GM12878 (cell line): ENCODE measurements at regions not wholly inside any gene's neighbourhood (a gene's known extent, or its start where the extent isn't known, plus 50 kb on each side); places are given as distances from the start of the nearest gene placed in this dataset.

Source experiments
- ATAC-seq: fragments of 200-7000 bp; cut with Tn5 transposase; 3 replicates; pipeline ENCODE4 v1.9.1; 2020; ENCODE audit warnings: mild to moderate bottlenecking, moderate library complexity
- BruUV-seq: library from RNA; stranded (reverse); fragments of 400-500 nt; replicated peaks from 2 replicates; lab custom pipeline; 2021; lab: Mats Ljungman, UMichigan
- CTCF ChIA-PET: fragments of 300-600 bp; sonication (Branson Sonifier 250); formaldehyde crosslinking; extraction: SDS; loops from one replicate; lab custom pipeline; 2021; ENCODE audit warnings: inconsistent platforms; lab: Yijun Ruan, JAX
- POLR2A ChIA-PET: fragments of 350-600 bp; formaldehyde crosslinking; extraction: SDS; loops from one replicate; lab custom pipeline; 2021; ENCODE audit warnings: inconsistent platforms; lab: Charles Lee
- RAD21 ChIA-PET: fragments of 300-600 bp; sonication (Branson Sonifier 250); formaldehyde crosslinking; loops from one replicate; lab custom pipeline; 2023; ENCODE audit warnings: antibody characterized with exemption; ENCODE audit not compliant: unreplicated experiment; lab: Charles Lee
- SMC1A ChIA-PET: fragments of 300-600 bp; sonication (Branson Sonifier 250); formaldehyde crosslinking; loops from one replicate; lab custom pipeline; 2023; ENCODE audit not compliant: unreplicated experiment, uncharacterized antibody; lab: Charles Lee
- DNase-seq: peaks from one replicate; pipeline ENCODE4 v3.0.0-alpha.2; 2011; ENCODE audit warnings: low read depth, low spot score
- FAIRE-seq: peaks from 3 replicates; lab custom pipeline; 2011; peaks lifted over from hg19 to GRCh38; lab: Jason Lieb, UNC
- H2AFZ ChIP-seq: 2 replicates; pipeline ENCODE4 v1.6.0; 2011; ENCODE audit warnings: low read depth, low read length, control low read depth; ENCODE audit not compliant: control insufficient read depth
- H3K27ac ChIP-seq: 2 replicates; pipeline ENCODE4 v1.5.1; 2011; ENCODE audit warnings: control low read depth; ENCODE audit not compliant: control insufficient read depth, insufficient read depth
- H3K27me3 ChIP-seq, 2 experiments: replicated peaks in 1 of 2; 2 replicates each; pipeline versions ENCODE4 v1.6.0 to v1.6.1; 2011; ENCODE audit warnings: low read length in 1 of 2; ENCODE audit not compliant: control insufficient read depth in 2 of 2, insufficient read depth in 2 of 2
- H3K36me3 ChIP-seq, 2 experiments: 2 replicates each; pipeline ENCODE4 v1.5.1; 2011; ENCODE audit warnings: low read length in 1 of 2; ENCODE audit not compliant: control insufficient read depth in 2 of 2, insufficient read depth in 2 of 2
- H3K4me1 ChIP-seq: 2 replicates; pipeline ENCODE4 v1.6.1; 2011; ENCODE audit warnings: mild to moderate bottlenecking, low read length, moderate library complexity, mixed read lengths; ENCODE audit not compliant: control insufficient read depth, insufficient read depth
- H3K4me2 ChIP-seq: 2 replicates; pipeline ENCODE4 v1.6.0; 2011; ENCODE audit warnings: control low read depth; ENCODE audit not compliant: control insufficient read depth, insufficient read depth
- H3K4me3 ChIP-seq: fragments of 200-600 bp; sonication (generic); 2 replicates; pipeline ENCODE4 v1.5.1; 2016
- H3K79me2 ChIP-seq: 2 replicates; pipeline ENCODE4 v1.6.0; 2011; ENCODE audit warnings: low read length; ENCODE audit not compliant: control insufficient read depth, insufficient read depth
- H3K9ac ChIP-seq: 2 replicates; pipeline ENCODE4 v1.8.0; 2011; ENCODE audit warnings: low read length, control low read depth, mixed read lengths; ENCODE audit not compliant: control insufficient read depth, insufficient read depth
- H3K9me3 ChIP-seq: replicated peaks from 3 replicates; pipeline ENCODE4 v1.5.1; 2011; ENCODE audit warnings: mild to moderate bottlenecking, low read length; ENCODE audit not compliant: control insufficient read depth, insufficient read depth
- H4K20me1 ChIP-seq: 2 replicates; pipeline ENCODE4 v1.6.0; 2011; ENCODE audit not compliant: control insufficient read depth, insufficient read depth
- FOXK2 ChIP-seq: fragments of 450-650 bp; IDR thresholded peaks from 2 replicates; pipeline ENCODE4 v1.6.1; 2017; ENCODE audit warnings: mild to moderate bottlenecking, moderate library complexity
- GABPA ChIP-seq: IDR thresholded peaks from 2 replicates; pipeline ENCODE4 v1.6.1; 2014; ENCODE audit warnings: antibody characterized with exemption, low read depth, mild to moderate bottlenecking, inconsistent platforms
- JUND ChIP-seq: IDR thresholded peaks from 2 replicates; pipeline ENCODE4 v1.6.1; 2012; ENCODE audit warnings: low read depth, mild to moderate bottlenecking, low read length, improper control_type of control experiment, moderate library complexity
- NFIC ChIP-seq: IDR thresholded peaks from 2 replicates; pipeline ENCODE4 v1.6.1; 2012; ENCODE audit warnings: low read depth, mild to moderate bottlenecking, inconsistent platforms, low read length, moderate library complexity
- NR2C1 ChIP-seq: fragments of 450-650 bp; IDR thresholded peaks from 2 replicates; pipeline ENCODE4 v1.6.1; 2017; ENCODE audit warnings: antibody characterized with exemption, mild to moderate bottlenecking, moderate library complexity
- SUPT20H ChIP-seq: IDR thresholded peaks from 2 replicates; pipeline ENCODE4 v1.6.1; 2011; ENCODE audit warnings: low read depth, mild to moderate bottlenecking, low read length, moderate library complexity, borderline replicate concordance; ENCODE audit not compliant: control insufficient read depth
- ZNF207 ChIP-seq: fragments of 450-650 bp; IDR thresholded peaks from 2 replicates; pipeline ENCODE4 v1.6.1; 2014; ENCODE audit warnings: antibody characterized with exemption, mild to moderate bottlenecking, borderline replicate concordance
- WGBS: methylation state at CpG from one replicate; pipeline ENCODE4 v1.1.6; 2016; ENCODE audit warnings: low lambda C conversion rate; ENCODE audit not compliant: insufficient replicate concordance, insufficient coverage; ENCODE audit errors: missing lambda C conversion rate; 5-methylcytosine and 5-hydroxymethylcytosine counted together
- in situ Hi-C: fragments of 300-500 bp; cut with MboI; formaldehyde crosslinking; loops from 9 replicates; pipeline ENCODE4 v1.14.3; 2018; ENCODE audit warnings: mixed read lengths
- intact Hi-C: fragments of 100-400 bp; cut with micrococcal nuclease; formaldehyde crosslinking; loops from one replicate; pipeline ENCODE4 v1.14.2; 2022; ENCODE audit not compliant: unreplicated experiment
- TF ChIP-seq, protein P1 (sequence below): fragments of 450-650 bp; IDR thresholded peaks from 2 replicates; pipeline ENCODE4 v1.6.1; 2018; ENCODE audit warnings: borderline replicate concordance, mild to moderate bottlenecking; ENCODE audit not compliant: partially characterized antibody
- TF ChIP-seq, protein P2 (sequence below): fragments of 450-650 bp; formaldehyde crosslinking; IDR thresholded peaks from 2 replicates; pipeline ENCODE4 v1.4.0; 2020; ENCODE audit warnings: mild to moderate bottlenecking, moderate library complexity

DNA sequence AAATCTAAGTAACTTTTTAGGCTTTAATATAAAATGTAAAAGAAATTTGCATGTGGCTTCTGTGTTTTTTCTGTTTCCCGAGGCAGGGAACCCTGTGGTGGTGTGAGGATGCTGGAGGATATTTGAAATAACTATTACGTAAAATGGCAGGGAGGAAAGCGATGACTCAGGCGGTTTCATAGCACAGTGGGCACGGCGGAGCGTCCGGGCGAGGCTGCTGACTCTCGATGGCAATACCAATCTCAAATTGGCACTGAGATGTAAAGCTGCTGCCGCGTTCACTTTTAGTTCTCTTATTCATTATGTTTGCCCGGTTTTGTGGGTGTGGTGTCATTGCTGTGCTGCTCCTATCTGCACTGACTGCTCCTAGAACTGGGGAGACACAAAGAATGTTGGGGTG is 254.3 kb downstream of the THBS2 start:
- ChIA-PET RAD21 (no interaction called here), POLR2A (no interaction called here), CTCF (no interaction called here), SMC1A (no interaction called here)
- WGBS = 61% methylated on average over 13 of the region's 13 CpGs
- H3K36me3 ChIP-seq = no peaks in the 10 kb centered on the region
- no peaks in the 10 kb centered on the region for H3K79me2 ChIP-seq
- no peak for FAIRE-seq
- no peaks in the 10 kb centered on the region for H3K4me1 ChIP-seq
- no peaks in the 10 kb centered on the region for H3K27me3 ChIP-seq
- in situ Hi-C loops = no loop called here
- no peak overlapping the region for H3K27ac ChIP-seq
- no peak for ATAC-seq
- no peaks in the 10 kb centered on the region for H4K20me1 ChIP-seq
- no peak overlapping the region for H2AFZ ChIP-seq
- BruUV-seq = no TSS peak
- TF ChIP-seq, protein P1, sequence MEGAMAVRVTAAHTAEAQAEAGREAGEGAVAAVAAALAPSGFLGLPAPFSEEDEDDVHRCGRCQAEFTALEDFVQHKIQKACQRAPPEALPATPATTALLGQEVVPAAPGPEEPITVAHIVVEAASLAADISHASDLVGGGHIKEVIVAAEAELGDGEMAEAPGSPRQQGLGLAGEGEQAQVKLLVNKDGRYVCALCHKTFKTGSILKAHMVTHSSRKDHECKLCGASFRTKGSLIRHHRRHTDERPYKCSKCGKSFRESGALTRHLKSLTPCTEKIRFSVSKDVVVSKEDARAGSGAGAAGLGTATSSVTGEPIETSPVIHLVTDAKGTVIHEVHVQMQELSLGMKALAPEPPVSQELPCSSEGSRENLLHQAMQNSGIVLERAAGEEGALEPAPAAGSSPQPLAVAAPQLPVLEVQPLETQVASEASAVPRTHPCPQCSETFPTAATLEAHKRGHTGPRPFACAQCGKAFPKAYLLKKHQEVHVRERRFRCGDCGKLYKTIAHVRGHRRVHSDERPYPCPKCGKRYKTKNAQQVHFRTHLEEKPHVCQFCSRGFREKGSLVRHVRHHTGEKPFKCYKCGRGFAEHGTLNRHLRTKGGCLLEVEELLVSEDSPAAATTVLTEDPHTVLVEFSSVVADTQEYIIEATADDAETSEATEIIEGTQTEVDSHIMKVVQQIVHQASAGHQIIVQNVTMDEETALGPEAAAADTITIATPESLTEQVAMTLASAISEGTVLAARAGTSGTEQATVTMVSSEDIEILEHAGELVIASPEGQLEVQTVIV = no peak
- no peak for TF ChIP-seq FOXK2
- TF ChIP-seq JUND = no peak
- TF ChIP-seq, protein P2, sequence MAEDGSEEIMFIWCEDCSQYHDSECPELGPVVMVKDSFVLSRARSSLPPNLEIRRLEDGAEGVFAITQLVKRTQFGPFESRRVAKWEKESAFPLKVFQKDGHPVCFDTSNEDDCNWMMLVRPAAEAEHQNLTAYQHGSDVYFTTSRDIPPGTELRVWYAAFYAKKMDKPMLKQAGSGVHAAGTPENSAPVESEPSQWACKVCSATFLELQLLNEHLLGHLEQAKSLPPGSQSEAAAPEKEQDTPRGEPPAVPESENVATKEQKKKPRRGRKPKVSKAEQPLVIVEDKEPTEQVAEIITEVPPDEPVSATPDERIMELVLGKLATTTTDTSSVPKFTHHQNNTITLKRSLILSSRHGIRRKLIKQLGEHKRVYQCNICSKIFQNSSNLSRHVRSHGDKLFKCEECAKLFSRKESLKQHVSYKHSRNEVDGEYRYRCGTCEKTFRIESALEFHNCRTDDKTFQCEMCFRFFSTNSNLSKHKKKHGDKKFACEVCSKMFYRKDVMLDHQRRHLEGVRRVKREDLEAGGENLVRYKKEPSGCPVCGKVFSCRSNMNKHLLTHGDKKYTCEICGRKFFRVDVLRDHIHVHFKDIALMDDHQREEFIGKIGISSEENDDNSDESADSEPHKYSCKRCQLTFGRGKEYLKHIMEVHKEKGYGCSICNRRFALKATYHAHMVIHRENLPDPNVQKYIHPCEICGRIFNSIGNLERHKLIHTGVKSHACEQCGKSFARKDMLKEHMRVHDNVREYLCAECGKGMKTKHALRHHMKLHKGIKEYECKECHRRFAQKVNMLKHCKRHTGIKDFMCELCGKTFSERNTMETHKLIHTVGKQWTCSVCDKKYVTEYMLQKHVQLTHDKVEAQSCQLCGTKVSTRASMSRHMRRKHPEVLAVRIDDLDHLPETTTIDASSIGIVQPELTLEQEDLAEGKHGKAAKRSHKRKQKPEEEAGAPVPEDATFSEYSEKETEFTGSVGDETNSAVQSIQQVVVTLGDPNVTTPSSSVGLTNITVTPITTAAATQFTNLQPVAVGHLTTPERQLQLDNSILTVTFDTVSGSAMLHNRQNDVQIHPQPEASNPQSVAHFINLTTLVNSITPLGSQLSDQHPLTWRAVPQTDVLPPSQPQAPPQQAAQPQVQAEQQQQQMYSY (CRISPR knock-in tag) = no peak
- TF ChIP-seq ZNF207 = no peak
- no peak for TF ChIP-seq SUPT20H
- no peak for TF ChIP-seq NFIC
- TF ChIP-seq NR2C1 = no peak
- TF ChIP-seq GABPA = no peak
- TF ChIP-seq, all 136 proteins: peak for 0
- no peak for DNase-seq
- H3K4me2 ChIP-seq = no peak overlapping the region
- intact Hi-C loops = no loop called here
- H3K9me3 ChIP-seq = no peaks in the 10 kb centered on the region; the same call in 2 of the 3 replicates
- H3K9ac ChIP-seq = no peak overlapping the region
- no peak overlapping the region for H3K4me3 ChIP-seq
